H9 (cell line): ENCODE measurements at regions not wholly inside any gene's neighbourhood (a gene's known extent, or its start where the extent isn't known, plus 50 kb on each side); places are given as distances from the start of the nearest gene placed in this dataset.

Source experiments
- DNase-seq: peaks from one replicate; pipeline ENCODE4 v3.0.0-alpha.2; 2017
- H2AFZ ChIP-seq: one replicate; pipeline ENCODE4 v1.6.1; 2013; ENCODE audit warnings: mild to moderate bottlenecking, low read length, control low read depth, moderate library complexity
- H2AK5ac ChIP-seq: 2 replicates; pipeline ENCODE4 v1.6.1; 2013; ENCODE audit warnings: low read length, control low read depth, mixed read lengths; ENCODE audit not compliant: insufficient read length
- H2BK120ac ChIP-seq: one replicate; pipeline ENCODE4 v1.6.1; 2013; ENCODE audit warnings: low read depth, mild to moderate bottlenecking, low read length, control low read depth, inconsistent platforms; ENCODE audit not compliant: poor library complexity, severe bottlenecking
- H2BK12ac ChIP-seq: 2 replicates; pipeline ENCODE4 v1.6.1; 2013; ENCODE audit warnings: low read length, control low read depth, mixed read lengths, low read depth; ENCODE audit not compliant: insufficient read length
- H2BK15ac ChIP-seq: 2 replicates; pipeline ENCODE4 v1.6.1; 2013; ENCODE audit warnings: low read depth, low read length, control low read depth
- H2BK20ac ChIP-seq: one replicate; pipeline ENCODE4 v1.6.1; 2013; ENCODE audit warnings: low read depth, mild to moderate bottlenecking, low read length, control low read depth, inconsistent platforms; ENCODE audit not compliant: poor library complexity, severe bottlenecking
- H2BK5ac ChIP-seq: 2 replicates; pipeline ENCODE4 v1.6.1; 2013; ENCODE audit warnings: low read length, control low read depth, mixed read lengths; ENCODE audit not compliant: insufficient read length
- H3K14ac ChIP-seq: 2 replicates; pipeline ENCODE4 v1.6.1; 2013; ENCODE audit warnings: low read length, control low read depth; ENCODE audit not compliant: insufficient read depth
- H3K18ac ChIP-seq: 2 replicates; pipeline ENCODE4 v1.6.1; 2013; ENCODE audit warnings: low read depth, mild to moderate bottlenecking, mixed read lengths, low read length, control low read depth; ENCODE audit not compliant: insufficient read length
- H3K23ac ChIP-seq: 2 replicates; pipeline ENCODE4 v1.6.1; 2013; ENCODE audit warnings: low read length, control low read depth, mixed read lengths, low read depth; ENCODE audit not compliant: insufficient read length
- H3K23me2 ChIP-seq: 2 replicates; pipeline ENCODE4 v1.6.1; 2013; ENCODE audit warnings: low read depth, mild to moderate bottlenecking, mixed read lengths, low read length, control low read depth; ENCODE audit not compliant: insufficient read length, poor library complexity, severe bottlenecking
- H3K27ac ChIP-seq: 2 replicates; pipeline ENCODE4 v1.5.1; 2013; ENCODE audit warnings: low read length, control low read depth, mixed read lengths, low read depth; ENCODE audit not compliant: insufficient read length
- H3K27me3 ChIP-seq: 2 replicates; pipeline ENCODE4 v1.6.1; 2013; ENCODE audit warnings: low read length, control low read depth, inconsistent platforms; ENCODE audit not compliant: insufficient read depth
- H3K4ac ChIP-seq: 2 replicates; pipeline ENCODE4 v1.6.1; 2013; ENCODE audit warnings: low read depth, mild to moderate bottlenecking, control low read depth, inconsistent platforms, low read length, moderate library complexity
- H3K4me1 ChIP-seq: 2 replicates; pipeline ENCODE4 v1.6.1; 2013; ENCODE audit warnings: low read length, control low read depth, inconsistent platforms; ENCODE audit not compliant: insufficient read depth
- H3K4me2 ChIP-seq: 2 replicates; pipeline ENCODE4 v1.6.1; 2013; ENCODE audit warnings: low read length, control low read depth, mixed read lengths; ENCODE audit not compliant: insufficient read length, insufficient read depth
- H3K56ac ChIP-seq: 2 replicates; pipeline ENCODE4 v1.6.1; 2013; ENCODE audit warnings: low read depth, mild to moderate bottlenecking, mixed read lengths, low read length, control low read depth; ENCODE audit not compliant: insufficient read length
- H3K79me1 ChIP-seq: 2 replicates; pipeline ENCODE4 v1.6.1; 2013; ENCODE audit warnings: low read depth, mild to moderate bottlenecking, moderate library complexity, low read length, control low read depth, inconsistent platforms; ENCODE audit not compliant: insufficient read depth, poor library complexity, severe bottlenecking
- H3K79me2 ChIP-seq: 2 replicates; pipeline ENCODE4 v1.6.1; 2013; ENCODE audit warnings: low read length, control low read depth, inconsistent platforms; ENCODE audit not compliant: insufficient read depth
- H3K9ac ChIP-seq: 2 replicates; pipeline ENCODE4 v1.6.1; 2013; ENCODE audit warnings: low read length, control low read depth, mixed read lengths; ENCODE audit not compliant: insufficient read length; ENCODE audit errors: extremely low read depth
- H3K9me3 ChIP-seq: one replicate; pipeline ENCODE4 v1.6.1; 2013; ENCODE audit warnings: low read depth, low read length, inconsistent platforms; ENCODE audit not compliant: control insufficient read depth
- H3T11ph ChIP-seq: one replicate; pipeline ENCODE4 v1.6.1; 2013; ENCODE audit warnings: mild to moderate bottlenecking, low read length, control low read depth, inconsistent platforms
- H4K20me1 ChIP-seq: one replicate; pipeline ENCODE4 v1.6.1; 2013; ENCODE audit not compliant: control insufficient read depth, insufficient read length, insufficient read depth
- H4K5ac ChIP-seq: 2 replicates; pipeline ENCODE4 v1.6.1; 2013; ENCODE audit warnings: low read depth, mild to moderate bottlenecking, mixed read lengths, low read length, control low read depth; ENCODE audit not compliant: insufficient read length
- H4K8ac ChIP-seq: replicated peaks from 2 replicates; pipeline ENCODE4 v1.6.1; 2013; ENCODE audit warnings: low read length, control low read depth, mixed read lengths, low read depth; ENCODE audit not compliant: insufficient read length
- H4K91ac ChIP-seq: 2 replicates; pipeline ENCODE4 v1.6.1; 2013; ENCODE audit warnings: low read depth, mild to moderate bottlenecking, moderate library complexity, mixed read lengths, low read length, control low read depth; ENCODE audit not compliant: insufficient read length
- H3K27ac Mint-ChIP-seq, 3 experiments: 2 replicates in 2 of 3; 3 replicates in 1 of 3; pipeline ENCODE4 v1.8.0; 2020 to 2021; ENCODE audit warnings: mixed read lengths in 3 of 3, mild to moderate bottlenecking in 1 of 3, moderate library complexity in 1 of 3
- H3K27me3 Mint-ChIP-seq: 2 replicates; pipeline ENCODE4 v1.8.0; 2021; ENCODE audit warnings: low read depth, mild to moderate bottlenecking, moderate library complexity, mixed read lengths
- H3K36me3 Mint-ChIP-seq, 3 experiments: 2 replicates in 2 of 3; 3 replicates in 1 of 3; pipeline ENCODE4 v1.8.0; 2020 to 2021; ENCODE audit warnings: low read depth in 3 of 3, mixed read lengths in 3 of 3; ENCODE audit not compliant: insufficient read depth in 1 of 3
- H3K4me1 Mint-ChIP-seq, 2 experiments: 2 replicates each; pipeline ENCODE4 v1.8.0; 2020; ENCODE audit warnings: mixed read lengths in 2 of 2
- H3K4me3 Mint-ChIP-seq, 2 experiments: 2 replicates in 1 of 2; 3 replicates in 1 of 2; pipeline ENCODE4 v1.8.0; 2020 to 2021; ENCODE audit warnings: mild to moderate bottlenecking in 2 of 2, mixed read lengths in 2 of 2, moderate library complexity in 1 of 2
- H3K9me3 Mint-ChIP-seq, 2 experiments: 2 replicates in 1 of 2; 3 replicates in 1 of 2; pipeline ENCODE4 v1.8.0; 2020; ENCODE audit warnings: mild to moderate bottlenecking in 2 of 2, mixed read lengths in 2 of 2, moderate library complexity in 1 of 2
- WGBS: extraction: QIAGEN DNeasy Blood & Tissue Kit; methylation state at CpG from one replicate; pipeline ENCODE4 v1.1.7; 2013; ENCODE audit warnings: missing lambda C conversion rate, low lambda C conversion rate, mixed read lengths; ENCODE audit not compliant: insufficient read length; ENCODE audit errors: extremely low coverage; 5-methylcytosine and 5-hydroxymethylcytosine counted together
- TF ChIP-seq, protein P1 (sequence below): fragments of 200-600 bp; sonication (generic); conservative IDR thresholded peaks from 3 replicates; pipeline ENCODE4 v1.8.0; 2021; ENCODE audit warnings: antibody characterized with exemption, mild to moderate bottlenecking

DNA sequence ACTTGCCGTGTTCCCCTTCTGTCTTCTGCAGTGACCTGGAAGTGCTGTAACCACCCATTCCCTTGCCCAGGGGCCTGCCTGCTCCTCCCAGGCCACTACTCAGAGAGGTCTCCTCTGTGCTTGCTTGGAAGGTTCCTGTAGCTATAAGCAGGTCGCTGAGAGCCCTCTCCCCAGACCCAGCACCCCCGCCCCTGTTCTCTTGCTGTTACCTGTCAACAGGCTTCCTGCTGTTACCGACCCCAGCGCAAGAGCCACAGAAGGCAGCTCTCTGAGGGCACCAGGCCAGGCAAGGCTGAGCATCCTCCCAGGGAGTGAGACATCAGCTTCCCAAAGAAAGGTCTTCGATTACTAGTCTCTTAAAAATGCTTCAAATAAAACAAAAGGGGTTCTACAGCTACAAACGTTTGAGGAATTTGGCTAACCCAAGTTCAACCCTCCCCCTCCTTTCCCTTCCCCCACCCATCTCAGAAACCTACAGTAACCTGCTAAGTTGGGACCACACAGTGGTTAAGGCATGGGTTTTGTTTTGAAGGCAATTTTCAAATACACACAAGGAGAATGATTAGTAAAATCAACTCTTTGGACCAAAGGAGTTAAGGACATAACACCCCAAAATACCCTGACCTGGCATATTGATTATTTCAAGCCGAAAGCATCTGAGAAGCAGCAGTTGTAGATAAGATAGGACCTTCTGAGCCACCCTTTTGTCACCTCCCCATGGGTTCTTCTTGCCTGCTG lies 74.9 kb upstream of the MFGE8 start:
- Mint-ChIP-seq H3K27ac (peak overlapping the region; percentile 94 to 97 (median 97)), H3K27me3 (no peaks in the 10 kb centered on the region; the same call in 1 of the 2 replicates), H3K36me3 (peaks cover 0 to 11% (median 8%) of the 10 kb centered on the region in 3 experiments; a peak in 4 of 7 replicates), H3K4me3 (peak overlapping the region; percentile 34 to 70), H3K4me1 (peaks cover 84 to 94% of the 10 kb centered on the region in 2 experiments), H3K9me3 (peaks cover 5 to 8% of the 10 kb centered on the region in 2 experiments; a peak in 4 of 5 replicates)
- H3K18ac ChIP-seq = peak overlapping the region; percentile 41
- H2BK15ac ChIP-seq = no peak overlapping the region
- H3K4me1 ChIP-seq = peaks cover 9% of the 10 kb centered on the region; the same call in 1 of the 2 replicates
- H4K91ac ChIP-seq = no peak overlapping the region
- peak overlapping the region; percentile 28 for H4K5ac ChIP-seq
- peak overlapping the region; percentile 53 for H2BK5ac ChIP-seq
- no peak overlapping the region for H2BK20ac ChIP-seq
- no peaks in the 10 kb centered on the region for H3K9me3 ChIP-seq
- H3K79me2 ChIP-seq = no peaks in the 10 kb centered on the region
- no peak overlapping the region for H3K23ac ChIP-seq
- no peaks in the 10 kb centered on the region for H3K23me2 ChIP-seq
- H3K14ac ChIP-seq = peak overlapping the region; percentile 3
- no peak overlapping the region for H2BK120ac ChIP-seq
- TF ChIP-seq, protein P1, sequence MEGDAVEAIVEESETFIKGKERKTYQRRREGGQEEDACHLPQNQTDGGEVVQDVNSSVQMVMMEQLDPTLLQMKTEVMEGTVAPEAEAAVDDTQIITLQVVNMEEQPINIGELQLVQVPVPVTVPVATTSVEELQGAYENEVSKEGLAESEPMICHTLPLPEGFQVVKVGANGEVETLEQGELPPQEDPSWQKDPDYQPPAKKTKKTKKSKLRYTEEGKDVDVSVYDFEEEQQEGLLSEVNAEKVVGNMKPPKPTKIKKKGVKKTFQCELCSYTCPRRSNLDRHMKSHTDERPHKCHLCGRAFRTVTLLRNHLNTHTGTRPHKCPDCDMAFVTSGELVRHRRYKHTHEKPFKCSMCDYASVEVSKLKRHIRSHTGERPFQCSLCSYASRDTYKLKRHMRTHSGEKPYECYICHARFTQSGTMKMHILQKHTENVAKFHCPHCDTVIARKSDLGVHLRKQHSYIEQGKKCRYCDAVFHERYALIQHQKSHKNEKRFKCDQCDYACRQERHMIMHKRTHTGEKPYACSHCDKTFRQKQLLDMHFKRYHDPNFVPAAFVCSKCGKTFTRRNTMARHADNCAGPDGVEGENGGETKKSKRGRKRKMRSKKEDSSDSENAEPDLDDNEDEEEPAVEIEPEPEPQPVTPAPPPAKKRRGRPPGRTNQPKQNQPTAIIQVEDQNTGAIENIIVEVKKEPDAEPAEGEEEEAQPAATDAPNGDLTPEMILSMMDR = no peak
- no peak overlapping the region for H3T11ph ChIP-seq
- peak overlapping the region; percentile 12 for H3K4me2 ChIP-seq
- peak overlapping the region; percentile 80 for H3K27ac ChIP-seq
- H2AK5ac ChIP-seq = peak overlapping the region; percentile 23
- no peaks in the 10 kb centered on the region for H4K20me1 ChIP-seq
- no CpG with 5 or more reads among the region's 8 CpGs for WGBS
- peak overlapping the region; percentile 11 for H3K9ac ChIP-seq
- no peaks in the 10 kb centered on the region for H3K79me1 ChIP-seq
- DNase-seq = peak; percentile 72
- no peak overlapping the region for H3K56ac ChIP-seq
- no peaks in the 10 kb centered on the region for H3K27me3 ChIP-seq
- peak overlapping the region; percentile 10; the same call in 1 of the 2 replicates for H3K4ac ChIP-seq
- peak overlapping the region; percentile 59 for H2BK12ac ChIP-seq
- no peak overlapping the region for H4K8ac ChIP-seq
- no peak overlapping the region for H2AFZ ChIP-seq
